ENCODE measurements at regions not wholly inside any gene's neighbourhood (a gene's known extent, or its start where the extent isn't known, plus 50 kb on each side); places are given as distances from the start of the nearest gene placed in this dataset.

DNA sequence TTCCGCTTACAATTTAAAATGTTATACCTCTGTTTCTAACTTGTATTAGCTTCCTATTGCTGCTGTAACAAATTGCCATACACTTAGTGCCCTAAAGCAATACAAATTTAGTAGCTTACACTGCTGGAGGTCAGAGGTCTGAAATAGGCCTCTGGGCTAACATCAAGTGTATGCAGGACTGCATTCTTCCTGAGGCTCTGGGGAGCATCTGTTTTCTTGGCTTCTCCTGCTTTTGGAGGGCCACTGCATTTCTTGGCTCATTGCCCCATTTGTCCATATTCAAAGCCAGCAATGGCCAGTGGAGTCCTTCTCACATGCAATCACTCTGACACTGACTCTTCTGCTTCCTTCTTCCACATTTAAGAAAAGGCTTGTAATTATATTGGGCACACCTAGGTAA is 639.8 kb upstream of the INTU start:
- H2AFZ ChIP-seq, result 0 out of 2 replicates have a peak overlapping the region, but pooled peaks have one; percentile 42
- no peak overlapping the region for H3K4me3 ChIP-seq
- no peaks in the 10 kb centered on the region for H3K4me1 ChIP-seq (ENCODE audit: insufficient read depth)
- no peak overlapping the region for H3K27ac ChIP-seq
- no peaks in the 10 kb centered on the region for H3K9me2 ChIP-seq (ENCODE audit: insufficient read depth)
- TF ChIP-seq EZH2 (IDR thresholded peaks at IDR 0.05; ENCODE audit: insufficient read depth, poor library complexity, severe bottlenecking), result no peak
- TF ChIP-seq EZH2phosphoT487 (IDR thresholded peaks at IDR 0.05; ENCODE audit: insufficient read depth, low read depth), result no peak
- in situ Hi-C loops (cut with MboI), result no loop called here
- H3K9ac ChIP-seq, result no peak overlapping the region
- H3K9me3 ChIP-seq (ENCODE audit: low read depth), result no peaks in the 10 kb centered on the region
- no peaks in the 10 kb centered on the region for H3K27me3 ChIP-seq (replicated peaks; ENCODE audit: insufficient read depth)
- no peaks in the 10 kb centered on the region for H3K79me2 ChIP-seq (ENCODE audit: insufficient read depth)
- no peaks in the 10 kb centered on the region for H4K20me1 ChIP-seq (ENCODE audit: insufficient read depth)
- no peaks in the 10 kb centered on the region for H3K36me3 ChIP-seq (ENCODE audit: low read depth)
- 95 to 100% methylated on average over 1 of the region's 1 CpG for WGBS, 2 experiments (ENCODE audit: low coverage in 1 of 2, low lambda C conversion rate in 2 of 2, missing lambda C conversion rate in 2 of 2)
- H3K4me2 ChIP-seq (ENCODE audit: unreplicated experiment), result no peak overlapping the region
- no peak for DNase-seq
- no peaks in the 10 kb centered on the region for H3F3A ChIP-seq (ENCODE audit: insufficient read depth)

DNA sequence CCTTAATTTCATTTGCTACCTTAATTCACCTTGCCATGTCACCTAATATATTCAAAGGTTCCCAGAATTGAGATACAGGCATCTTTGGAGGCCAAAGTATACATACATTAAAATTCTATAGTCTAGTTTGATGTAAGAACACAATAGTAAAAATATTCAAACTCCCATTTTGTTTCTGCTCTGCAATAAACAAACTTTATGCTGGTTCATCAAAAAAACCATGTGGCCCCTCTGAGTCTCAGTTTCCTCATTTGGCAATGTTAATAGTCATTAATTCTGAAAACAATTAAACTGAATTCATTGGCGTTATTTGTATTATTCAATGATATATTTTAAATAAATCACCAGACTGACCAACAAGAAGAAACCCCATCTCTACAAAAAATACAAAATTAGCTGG is 639.4 kb upstream of the INTU start:
- Histone ChIP-seq H3K9ac (no peak overlapping the region), H3K36me3 (ENCODE audit: low read depth) (no peaks in the 10 kb centered on the region), H3K9me2 (ENCODE audit: insufficient read depth) (no peaks in the 10 kb centered on the region), H3K79me2 (ENCODE audit: insufficient read depth) (no peaks in the 10 kb centered on the region), H3K4me1 (ENCODE audit: insufficient read depth) (no peaks in the 10 kb centered on the region), H3F3A (ENCODE audit: insufficient read depth) (no peaks in the 10 kb centered on the region), H3K27ac (no peak overlapping the region), H3K27me3 (replicated peaks; ENCODE audit: insufficient read depth) (no peaks in the 10 kb centered on the region), H3K9me3 (ENCODE audit: low read depth) (no peaks in the 10 kb centered on the region), H2AFZ (no peak overlapping the region), H4K20me1 (ENCODE audit: insufficient read depth) (no peaks in the 10 kb centered on the region), H3K4me3 (no peak overlapping the region), H3K4me2 (ENCODE audit: unreplicated experiment) (no peak overlapping the region)
- TF ChIP-seq EZH2 (IDR thresholded peaks at IDR 0.05; ENCODE audit: insufficient read depth, poor library complexity, severe bottlenecking), result no peak
- in situ Hi-C loops (cut with MboI), result no loop called here
- WGBS, 2 experiments (ENCODE audit: low coverage in 1 of 2, low lambda C conversion rate in 2 of 2, missing lambda C conversion rate in 2 of 2), result 93 to 94% methylated on average over 1 of the region's 1 CpG
- no peak for DNase-seq

DNA sequence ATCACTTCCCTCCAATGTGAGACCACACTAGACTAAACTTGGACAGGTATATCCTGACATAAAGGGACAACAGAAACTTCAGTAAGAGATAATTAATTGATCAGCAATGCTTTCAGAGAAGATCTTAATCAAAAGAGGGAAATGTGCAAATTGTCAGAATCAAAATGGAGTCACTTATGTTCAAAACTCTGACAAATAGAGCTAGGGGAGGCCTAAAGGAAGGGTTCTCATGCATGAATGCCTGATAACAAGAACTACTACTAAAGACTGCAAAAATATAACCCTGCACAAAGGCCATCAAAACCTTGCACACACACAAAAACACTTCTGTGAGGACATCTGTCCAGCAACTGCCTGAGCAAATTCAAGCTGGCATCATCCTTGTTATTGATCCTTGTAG is 637.5 kb upstream of the INTU start:
- Histone ChIP-seq H3F3A (ENCODE audit: insufficient read depth) (no peaks in the 10 kb centered on the region), H3K4me1 (ENCODE audit: insufficient read depth) (no peaks in the 10 kb centered on the region), H2AFZ (no peak overlapping the region), H3K79me2 (ENCODE audit: insufficient read depth) (no peaks in the 10 kb centered on the region), H3K9me2 (ENCODE audit: insufficient read depth) (no peaks in the 10 kb centered on the region), H3K27me3 (replicated peaks; ENCODE audit: insufficient read depth) (no peaks in the 10 kb centered on the region), H3K9me3 (ENCODE audit: low read depth) (no peaks in the 10 kb centered on the region), H3K4me2 (ENCODE audit: unreplicated experiment) (no peak overlapping the region), H3K9ac (no peak overlapping the region), H3K36me3 (ENCODE audit: low read depth) (no peaks in the 10 kb centered on the region), H3K4me3 (no peak overlapping the region), H3K27ac (no peak overlapping the region), H4K20me1 (ENCODE audit: insufficient read depth) (no peaks in the 10 kb centered on the region)
- DNase-seq, result no peak
- in situ Hi-C loops (cut with MboI), result no loop called here
- TF ChIP-seq EZH2phosphoT487 (IDR thresholded peaks at IDR 0.05; ENCODE audit: insufficient read depth, low read depth) (no peak), EZH2 (IDR thresholded peaks at IDR 0.05; ENCODE audit: insufficient read depth, poor library complexity, severe bottlenecking) (no peak)

DNA sequence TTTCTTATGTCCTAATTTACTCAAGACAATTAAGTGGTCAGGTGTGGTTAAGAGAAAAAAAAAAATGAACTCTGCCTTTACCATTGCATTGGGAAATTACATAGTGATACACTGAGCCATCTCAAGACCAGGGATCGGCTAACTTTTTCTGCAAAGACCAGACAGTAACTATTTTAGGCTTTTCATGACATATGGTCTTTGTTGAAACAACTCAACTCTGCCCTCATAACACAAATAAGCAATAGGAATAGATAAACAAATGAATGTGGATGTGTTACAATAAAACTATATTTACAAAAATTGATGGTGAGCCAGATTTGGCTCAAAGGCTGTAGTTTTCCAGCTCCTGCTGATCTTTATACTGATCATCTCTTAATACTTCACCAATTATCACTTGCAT is 632.6 kb upstream of the INTU start:
- H2AFZ ChIP-seq, result no peak overlapping the region
- H3K4me1 ChIP-seq (ENCODE audit: insufficient read depth), result no peaks in the 10 kb centered on the region
- H3F3A ChIP-seq (ENCODE audit: insufficient read depth), result no peaks in the 10 kb centered on the region
- no peaks in the 10 kb centered on the region for H3K79me2 ChIP-seq (ENCODE audit: insufficient read depth)
- H3K4me3 ChIP-seq, result no peak overlapping the region
- in situ Hi-C loops (cut with MboI), result no loop called here
- no peak overlapping the region for H3K9ac ChIP-seq
- no peaks in the 10 kb centered on the region for H3K27me3 ChIP-seq (replicated peaks; ENCODE audit: insufficient read depth)
- DNase-seq, result no peak
- H3K4me2 ChIP-seq (ENCODE audit: unreplicated experiment), result no peak overlapping the region
- 90 to 92% methylated on average over 1 of the region's 1 CpG for WGBS, 2 experiments (ENCODE audit: low coverage in 1 of 2, low lambda C conversion rate in 2 of 2, missing lambda C conversion rate in 2 of 2)
- H4K20me1 ChIP-seq (ENCODE audit: insufficient read depth), result no peaks in the 10 kb centered on the region
- TF ChIP-seq EZH2 (IDR thresholded peaks at IDR 0.05; ENCODE audit: insufficient read depth, poor library complexity, severe bottlenecking) (no peak), EZH2phosphoT487 (IDR thresholded peaks at IDR 0.05; ENCODE audit: insufficient read depth, low read depth) (no peak)
- H3K36me3 ChIP-seq (ENCODE audit: low read depth), result no peaks in the 10 kb centered on the region
- H3K9me3 ChIP-seq (ENCODE audit: low read depth), result no peaks in the 10 kb centered on the region
- no peaks in the 10 kb centered on the region for H3K9me2 ChIP-seq (ENCODE audit: insufficient read depth)
- no peak overlapping the region for H3K27ac ChIP-seq

DNA sequence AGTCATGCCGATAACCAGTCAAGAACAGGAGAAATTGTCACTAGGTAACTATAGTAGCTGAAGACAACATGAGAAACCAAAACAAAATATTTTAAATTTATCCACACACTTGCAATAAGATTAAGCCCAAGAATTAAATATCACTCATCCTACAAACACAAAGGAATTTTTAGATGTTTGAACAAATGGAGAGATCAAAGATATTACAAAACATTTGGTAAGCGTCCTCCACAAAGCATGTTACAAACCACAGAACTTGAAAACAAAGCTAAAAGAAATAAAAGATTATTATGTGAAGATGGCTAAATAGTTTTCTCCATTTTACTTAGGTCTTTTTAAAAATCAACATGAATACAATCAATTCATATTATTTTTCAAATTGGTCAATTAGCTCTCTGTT is 631.9 kb upstream of the INTU start:
- H3K4me1 ChIP-seq (ENCODE audit: insufficient read depth), result no peaks in the 10 kb centered on the region
- no peak for DNase-seq

More for the DNA sequence above, 631.9 kb upstream of the INTU start:
- in situ Hi-C loops (cut with MboI), result no loop called here
- Histone ChIP-seq H4K20me1 (ENCODE audit: insufficient read depth) (no peaks in the 10 kb centered on the region), H3K36me3 (ENCODE audit: low read depth) (no peaks in the 10 kb centered on the region), H3K27me3 (replicated peaks; ENCODE audit: insufficient read depth) (no peaks in the 10 kb centered on the region), H3F3A (ENCODE audit: insufficient read depth) (no peaks in the 10 kb centered on the region), H3K4me3 (no peak overlapping the region), H3K9me3 (ENCODE audit: low read depth) (no peaks in the 10 kb centered on the region), H3K9me2 (ENCODE audit: insufficient read depth) (no peaks in the 10 kb centered on the region), H3K27ac (no peak overlapping the region), H3K4me2 (ENCODE audit: unreplicated experiment) (no peak overlapping the region), H3K9ac (no peak overlapping the region), H3K79me2 (ENCODE audit: insufficient read depth) (no peaks in the 10 kb centered on the region), H2AFZ (no peak overlapping the region)
- WGBS, 2 experiments (ENCODE audit: low coverage in 1 of 2, low lambda C conversion rate in 2 of 2, missing lambda C conversion rate in 2 of 2), result 75 to 80% methylated on average over 2 of the region's 2 CpGs
- no peak for TF ChIP-seq EZH2 (IDR thresholded peaks at IDR 0.05; ENCODE audit: insufficient read depth, poor library complexity, severe bottlenecking)
- no peak for TF ChIP-seq EZH2phosphoT487 (IDR thresholded peaks at IDR 0.05; ENCODE audit: insufficient read depth, low read depth)

All from GM23248 (cell line).